GM18508 (cell line): ENCODE measurements at regions not wholly inside any gene's neighbourhood (a gene's known extent, or its start where the extent isn't known, plus 50 kb on each side); places are given as distances from the start of the nearest gene placed in this dataset.
"Not testable (repeated sequence)": the region's sequence is repeated elsewhere in the genome, so short reads cannot be mapped to it uniquely, and the experiment has no call there.

Source experiments
- ATAC-seq: cut with Tn5 transposase; IDR thresholded peaks from one replicate; pipeline ENCODE4 v1.9.1; 2021; ENCODE audit warnings: moderate number of reproducible peaks; ENCODE audit not compliant: insufficient read depth, unreplicated experiment

- ATAC-seq: no peak
Observed at GRCh38 chr9:90478821-90479220, 163.8 kb downstream of the DIRAS2 start.

GRCh38 chr9:90485028-90485427, 157.6 kb downstream of the DIRAS2 start:
- ATAC-seq: no peak

GRCh38 chr9:90489066-90489465, 153.6 kb downstream of the DIRAS2 start:
- no peak for ATAC-seq

DNA sequence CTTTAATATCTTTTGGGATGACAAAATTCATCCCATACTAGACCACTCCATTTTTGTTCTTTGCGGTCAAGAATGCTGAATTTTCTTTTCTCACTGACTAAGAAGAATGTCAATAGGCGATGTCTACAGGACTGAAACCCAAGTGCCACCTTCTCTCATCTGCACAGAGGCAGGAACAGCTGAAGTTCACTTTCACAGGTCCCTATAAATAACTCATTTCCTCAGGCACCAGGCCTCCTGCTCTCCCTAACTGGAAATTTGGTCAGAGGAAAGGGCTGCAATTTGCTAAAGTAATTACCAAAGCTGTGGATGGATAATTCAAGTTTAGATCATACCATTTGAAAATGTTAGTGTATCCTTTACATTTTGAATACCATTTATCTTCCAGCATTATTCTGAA, 142.9 kb downstream of the DIRAS2 start:
- no peak for ATAC-seq

- no peak for ATAC-seq
Observed at GRCh38 chr9:90502134-90502533, 140.5 kb downstream of the DIRAS2 start.

- peak; percentile 59 for ATAC-seq
Observed at GRCh38 chr9:90504486-90504885, 138.1 kb downstream of the DIRAS2 start.

DNA sequence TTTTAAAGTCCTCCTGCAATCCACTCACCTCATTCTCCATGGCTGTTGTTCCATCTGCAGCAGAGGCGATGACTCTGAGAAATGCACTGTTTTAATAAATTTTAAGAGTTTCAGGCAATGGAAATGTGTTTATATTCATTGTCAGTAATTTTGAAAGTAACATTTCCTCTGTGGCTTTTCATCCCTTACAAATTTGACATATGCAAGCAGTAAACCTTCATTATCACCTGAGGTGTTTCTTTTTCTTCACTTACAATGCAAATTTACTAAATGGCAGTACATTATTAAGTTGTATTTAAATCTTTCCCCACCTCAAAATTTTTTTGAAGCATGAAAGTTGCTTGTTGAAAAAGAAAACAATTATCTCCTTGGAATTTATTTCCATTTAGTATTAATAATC, 136.9 kb downstream of the DIRAS2 start:
- ATAC-seq: no peak

- not testable (repeated sequence) for ATAC-seq
Observed at GRCh38 chr9:90506402-90506801, 136.2 kb downstream of the DIRAS2 start.

- ATAC-seq: no peak
Observed at GRCh38 chr9:90507621-90508020, 135.0 kb downstream of the DIRAS2 start.

GRCh38 chr9:90508940-90509339, 133.7 kb downstream of the DIRAS2 start:
- no peak for ATAC-seq

DNA sequence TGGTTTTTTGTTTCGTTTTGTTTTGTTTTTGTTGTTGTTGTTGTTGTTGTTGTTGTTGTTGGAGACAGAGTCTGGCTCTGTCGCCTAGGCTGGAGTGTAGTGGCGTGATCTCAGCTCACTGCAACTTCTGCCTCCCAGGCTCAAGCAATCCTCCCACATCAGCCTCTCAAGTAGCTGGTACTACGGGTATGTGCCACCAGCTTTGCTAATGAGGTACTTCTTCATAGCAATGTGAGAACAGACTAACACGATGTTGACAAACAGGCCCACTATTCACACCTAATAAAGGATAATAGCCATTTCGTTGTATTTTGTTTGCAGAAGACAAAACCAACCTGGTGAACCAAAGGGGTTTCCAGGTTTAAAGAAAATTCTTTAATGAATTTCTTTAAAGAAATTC, 130.9 kb downstream of the DIRAS2 start:
- ATAC-seq: no peak

DNA sequence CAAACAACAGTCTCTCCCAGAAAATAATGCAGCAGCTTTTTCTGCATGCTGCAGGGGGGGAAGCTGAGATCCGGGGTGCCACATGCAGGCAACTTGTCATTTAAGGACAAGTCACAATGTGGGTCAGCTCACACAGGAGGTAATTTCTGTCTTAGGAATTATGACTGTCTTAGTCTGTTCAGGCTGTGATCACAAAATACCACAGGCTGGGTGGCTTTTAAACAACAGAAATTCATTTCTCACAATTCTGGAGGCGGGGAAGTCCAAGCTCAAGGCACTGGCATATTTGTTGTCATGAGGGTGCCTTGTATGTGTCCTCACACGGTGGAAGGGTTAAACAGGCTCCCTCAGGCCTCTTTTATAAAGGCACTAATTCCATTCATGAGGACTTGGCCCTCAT, 127.7 kb downstream of the DIRAS2 start:
- no peak for ATAC-seq

- no peak for ATAC-seq
Observed at GRCh38 chr9:90515510-90515909, 127.1 kb downstream of the DIRAS2 start.

DNA sequence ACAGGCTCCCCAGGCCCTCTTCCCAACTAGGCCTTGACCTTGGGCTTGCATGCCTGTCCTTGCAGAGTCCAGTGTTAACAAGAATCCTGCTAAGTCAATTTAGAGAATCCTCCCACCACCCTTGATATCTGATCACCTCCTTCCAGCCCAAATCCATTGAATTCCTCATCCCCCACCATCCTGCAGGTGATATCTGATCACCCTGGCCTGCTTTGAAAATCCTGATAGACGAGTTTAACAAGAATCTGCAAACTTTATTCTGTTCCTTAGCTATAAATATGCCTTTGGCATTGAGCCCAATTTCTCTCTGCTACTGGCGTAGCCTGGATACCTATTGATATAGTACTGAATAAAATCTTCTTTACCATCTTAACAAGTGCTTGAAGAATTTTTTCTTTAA, 125.5 kb downstream of the DIRAS2 start:
- ATAC-seq: no peak

GRCh38 chr9:90521811-90522570, 120.6 kb downstream of the DIRAS2 start:
- ATAC-seq: no peak

GRCh38 chr9:90523958-90524357, 118.7 kb downstream of the DIRAS2 start:
- no peak for ATAC-seq

- no peak for ATAC-seq
Observed at GRCh38 chr9:90526386-90526785, 116.2 kb downstream of the DIRAS2 start.

DNA sequence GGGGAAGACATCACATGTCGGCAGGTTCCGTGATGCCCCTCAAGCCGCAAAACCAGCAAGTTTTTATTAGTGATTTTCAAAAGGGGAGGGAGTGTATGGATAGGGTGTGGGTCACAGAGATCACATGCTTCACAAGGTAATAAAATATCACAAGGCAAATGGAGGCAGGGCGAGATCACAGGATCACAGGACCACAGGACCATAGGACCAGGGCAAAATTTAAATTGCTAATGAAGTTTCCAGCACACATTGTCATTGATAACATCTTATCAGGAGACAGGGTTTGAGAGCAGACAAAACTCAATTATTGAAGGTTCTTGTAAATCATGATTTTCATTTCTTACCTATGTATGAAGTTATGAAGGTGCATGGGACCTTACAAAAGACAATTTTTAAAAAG, 106.5 kb downstream of the DIRAS2 start:
- not testable (repeated sequence) for ATAC-seq

DNA sequence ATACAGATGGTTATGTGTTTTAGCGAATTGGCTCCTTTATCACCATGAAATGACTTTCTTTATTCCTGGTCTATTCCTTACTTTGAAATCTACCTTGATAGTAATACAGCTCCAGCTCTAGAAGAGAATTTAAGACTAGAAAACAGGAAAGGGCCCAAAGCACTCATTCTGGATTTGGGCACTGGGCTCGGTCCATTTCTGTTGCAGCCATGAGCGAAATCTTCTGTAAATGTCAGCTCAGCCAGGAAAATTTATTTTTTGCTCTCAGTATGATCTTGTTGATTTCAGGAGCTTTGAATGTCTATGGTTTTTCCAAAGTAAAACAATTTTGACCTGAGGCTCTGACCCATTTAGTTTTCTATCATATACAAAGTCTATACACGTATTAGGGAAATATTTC, 104.1 kb downstream of the DIRAS2 start:
- no peak for ATAC-seq

GRCh38 chr9:90539286-90539685, 103.3 kb downstream of the DIRAS2 start:
- no peak for ATAC-seq

- no peak for ATAC-seq
Observed at GRCh38 chr9:90540734-90541133, 101.9 kb downstream of the DIRAS2 start.

DNA sequence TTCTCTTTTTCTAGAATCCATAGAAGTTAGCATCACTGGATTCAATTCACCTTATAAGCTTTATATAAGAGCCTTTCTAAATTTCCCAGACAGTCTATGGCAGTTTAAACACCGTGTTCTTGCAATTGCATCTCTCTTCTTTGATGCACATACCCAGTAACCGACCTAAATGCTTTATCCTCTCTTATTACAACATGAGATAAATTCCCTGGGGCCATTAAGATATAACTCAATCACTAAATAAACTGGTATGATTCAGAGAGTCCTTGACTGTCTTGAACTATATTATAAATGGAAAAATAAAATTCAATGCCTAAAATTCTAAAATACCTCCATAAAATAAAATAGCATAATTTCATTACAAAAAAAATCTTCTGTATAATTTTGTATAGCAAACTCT, 98.1 kb downstream of the DIRAS2 start:
- no peak for ATAC-seq

- ATAC-seq: no peak
Observed at GRCh38 chr9:90546200-90546599, 96.4 kb downstream of the DIRAS2 start.
